ENCODE measurements at regions not wholly inside any gene's neighbourhood (a gene's known extent, or its start where the extent isn't known, plus 50 kb on each side); places are given as distances from the start of the nearest gene placed in this dataset.

GRCh38 chr4:96685691-96686090, 845.8 kb downstream of the PDHA2 start:
- DNase-seq (ENCODE audit: low spot score): no peak

GRCh38 chr4:96691521-96691920, 851.6 kb downstream of the PDHA2 start:
- DNase-seq (ENCODE audit: low spot score): no peak

GRCh38 chr4:96698831-96699230, 858.9 kb downstream of the PDHA2 start:
- no peak for DNase-seq (ENCODE audit: low spot score)

- no peak for DNase-seq (ENCODE audit: low spot score)
Observed at GRCh38 chr4:96703265-96703664, 863.4 kb downstream of the PDHA2 start.

DNA sequence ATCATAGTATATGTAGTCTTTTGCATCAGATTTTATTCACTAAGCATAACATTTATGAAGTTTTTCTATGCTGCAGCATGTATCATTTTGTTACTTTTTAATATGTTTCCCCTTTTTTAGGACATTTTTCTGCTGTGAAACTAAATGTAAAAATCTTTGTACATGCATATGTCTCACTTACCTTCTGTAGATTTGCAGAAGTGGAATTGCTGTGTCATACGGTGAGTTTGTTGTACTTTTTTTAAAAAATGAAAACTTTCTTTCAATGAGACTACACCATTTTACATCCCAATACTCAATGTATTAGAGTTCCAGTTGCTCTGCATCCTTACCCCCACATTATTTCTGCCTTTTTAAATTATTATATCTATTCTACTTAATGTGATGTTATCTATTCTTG, 868.9 kb downstream of the PDHA2 start:
- no peak for DNase-seq (ENCODE audit: low spot score)

- DNase-seq (ENCODE audit: low spot score): no peak
Observed at GRCh38 chr4:96713271-96713850, 873.5 kb downstream of the PDHA2 start.

- DNase-seq (ENCODE audit: low spot score): no peak
Observed at GRCh38 chr4:96729641-96730040, 889.7 kb downstream of the PDHA2 start.

DNA sequence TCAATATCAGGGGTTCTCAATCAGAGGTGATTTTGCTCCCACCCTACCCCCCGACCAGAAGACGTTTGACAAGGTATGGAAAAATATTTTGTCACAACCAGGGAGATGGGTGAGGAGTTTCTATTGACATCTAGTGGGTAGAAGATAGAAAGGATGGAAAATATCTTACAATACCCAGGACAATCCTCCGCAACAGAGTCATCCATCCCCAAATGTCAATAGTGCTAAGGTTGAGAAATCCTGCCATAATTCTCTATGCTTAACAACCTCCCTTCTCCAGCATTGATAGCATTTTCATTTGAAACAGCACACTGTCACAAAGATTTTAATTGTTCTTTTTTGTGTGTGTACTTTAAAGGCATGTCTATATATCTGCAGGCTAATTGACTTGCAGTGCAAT, 890.5 kb downstream of the PDHA2 start:
- no peak for DNase-seq (ENCODE audit: low spot score)

- no peak for DNase-seq (ENCODE audit: low spot score)
Observed at GRCh38 chr4:96736352-96736889, 896.5 kb downstream of the PDHA2 start.

DNA sequence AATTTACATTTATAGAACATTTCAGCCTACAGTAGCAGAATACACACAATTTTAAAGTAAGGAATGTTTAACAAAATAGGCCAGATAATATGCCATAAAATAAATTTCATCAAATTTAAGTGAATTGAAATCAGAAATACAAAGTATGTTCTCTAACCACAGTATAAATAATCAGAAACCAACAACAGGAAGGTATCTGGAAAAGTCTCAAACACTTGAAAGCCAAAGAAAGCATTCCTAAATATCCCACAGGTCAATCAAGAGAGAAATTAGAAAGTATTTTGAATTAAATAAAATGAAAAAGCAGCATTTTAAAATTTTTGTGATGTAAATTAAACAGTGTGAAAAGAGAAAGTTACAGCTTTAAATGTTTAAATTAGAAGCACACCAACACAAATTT, 899.2 kb downstream of the PDHA2 start:
- DNase-seq (ENCODE audit: low spot score): no peak

DNA sequence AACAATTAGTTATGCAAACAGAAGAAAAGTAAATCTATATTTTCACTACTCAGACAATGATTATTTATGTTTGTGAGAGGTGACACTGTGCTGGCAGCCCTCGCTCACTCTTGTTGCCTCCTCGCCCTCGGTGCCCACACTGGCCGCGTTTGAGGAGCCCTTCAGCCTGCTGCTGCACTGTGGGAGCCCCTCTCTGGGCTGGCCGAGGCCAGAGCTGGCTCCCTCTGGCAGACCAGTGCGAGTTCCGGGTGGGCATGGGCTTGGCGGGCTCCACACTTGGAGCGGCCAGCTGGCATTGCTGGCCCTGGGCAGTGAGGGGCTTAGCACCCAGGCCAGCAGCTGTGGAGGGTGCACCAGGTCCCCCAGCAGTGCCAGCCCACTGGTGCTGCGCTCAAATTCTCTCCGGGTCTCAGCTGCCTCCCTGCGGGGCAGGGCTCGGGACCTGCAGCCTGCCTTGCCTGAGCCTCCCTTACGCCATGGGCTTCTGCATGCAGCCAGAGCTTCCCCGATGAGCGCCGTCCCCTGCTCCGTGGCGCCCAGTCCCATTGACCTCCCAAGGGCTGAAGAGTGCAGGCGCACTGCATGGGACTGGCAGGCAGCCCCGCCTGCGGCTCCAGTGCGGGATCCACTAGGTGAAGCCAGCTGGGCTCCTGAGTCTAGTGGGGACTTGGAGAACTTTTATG, 902.6 kb downstream of the PDHA2 start:
- no peak for DNase-seq (ENCODE audit: low spot score)

- DNase-seq (ENCODE audit: low spot score): no peak
Observed at GRCh38 chr4:96744676-96745075, 904.8 kb downstream of the PDHA2 start.

DNA sequence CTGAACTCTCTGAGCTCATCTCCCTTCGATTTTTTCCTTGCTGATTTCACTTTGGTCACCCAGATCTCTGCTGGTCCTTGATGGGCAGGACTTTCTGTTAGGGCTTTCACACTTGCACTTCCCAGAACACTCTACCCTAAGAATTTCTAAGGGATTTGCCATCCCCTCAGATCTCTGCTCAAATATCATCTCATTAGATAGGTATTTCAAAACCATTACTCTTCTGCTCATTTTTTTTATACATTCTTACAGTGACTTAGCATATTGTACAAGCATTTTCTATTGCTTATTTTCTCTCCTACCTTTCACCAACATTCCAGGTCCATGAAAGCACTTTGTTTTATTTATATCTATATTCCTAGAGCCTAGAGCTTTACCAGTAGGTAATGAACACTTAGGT, 913.3 kb downstream of the PDHA2 start:
- DNase-seq (ENCODE audit: low spot score): no peak

GRCh38 chr4:96755569-96756484, 915.9 kb downstream of the PDHA2 start:
- no peak for DNase-seq (ENCODE audit: low spot score)

DNA sequence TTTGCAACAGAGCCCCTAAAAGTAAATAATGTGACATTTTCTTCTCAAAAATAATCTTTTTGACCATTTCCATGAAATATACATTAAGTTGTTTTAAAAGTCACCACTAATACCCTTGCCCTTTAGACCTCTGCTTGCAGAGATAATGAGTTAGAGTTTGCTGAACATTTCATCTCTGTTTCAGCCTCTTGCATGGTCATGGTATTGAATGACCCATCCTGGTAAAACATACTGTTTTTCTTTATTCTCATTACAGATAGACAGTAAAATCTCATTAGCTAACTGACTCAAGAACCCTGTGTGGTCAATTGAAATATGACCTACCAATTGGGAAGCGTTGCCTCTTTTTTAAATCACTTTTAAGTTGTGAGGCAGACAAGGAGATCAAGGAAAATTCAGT, 916.7 kb downstream of the PDHA2 start:
- DNase-seq (ENCODE audit: low spot score): no peak

GRCh38 chr4:96763546-96763945, 923.7 kb downstream of the PDHA2 start:
- no peak for DNase-seq (ENCODE audit: low spot score)

DNA sequence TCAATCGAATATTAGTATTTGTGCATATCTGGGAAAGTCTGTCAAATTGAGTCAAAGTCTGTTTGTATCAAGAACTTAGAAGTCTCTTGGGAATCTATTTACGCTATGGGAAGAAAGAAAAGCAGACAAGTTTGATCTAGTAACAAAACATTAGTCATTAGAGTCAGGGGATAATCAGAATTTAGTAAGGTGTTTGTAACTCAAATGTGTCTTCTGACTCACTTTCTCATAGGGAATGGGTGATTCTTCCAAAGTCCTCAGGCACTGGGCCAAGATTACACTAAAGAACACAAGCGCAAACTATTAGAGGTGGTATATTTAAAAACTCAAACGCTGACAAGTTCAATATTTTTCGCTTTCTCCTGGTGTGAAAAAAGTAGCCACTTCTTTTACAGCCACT, 926.5 kb downstream of the PDHA2 start:
- no peak for DNase-seq (ENCODE audit: low spot score)

DNA sequence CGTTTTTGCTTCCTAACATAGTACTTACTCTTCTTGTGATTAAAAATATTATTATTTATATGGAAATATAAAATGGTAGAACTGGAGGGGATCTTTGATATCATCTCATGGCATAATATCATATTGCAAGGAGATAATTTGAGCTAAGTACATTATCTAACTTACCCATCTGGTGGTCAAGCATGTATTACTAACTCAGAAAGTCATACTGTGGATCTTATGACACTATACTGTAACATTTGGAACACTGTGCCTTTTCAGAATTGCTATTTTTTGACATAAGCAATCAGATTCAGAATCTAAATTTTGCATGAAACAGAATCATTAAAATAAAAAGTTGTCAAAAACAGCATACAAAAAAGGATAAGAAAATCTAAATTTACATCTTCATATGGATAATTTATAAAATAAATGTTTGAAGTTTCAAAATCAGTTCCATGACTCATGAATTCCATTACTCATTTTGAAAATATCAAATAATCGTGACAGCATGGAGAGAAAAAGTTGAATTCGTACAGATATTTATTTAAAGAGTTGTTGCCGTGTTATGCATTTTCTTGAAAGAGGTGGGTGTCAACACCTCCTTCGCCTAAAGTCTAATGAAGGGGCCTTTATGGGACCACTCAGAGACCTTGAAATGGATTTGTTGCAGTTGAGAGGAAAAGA, 928.1 kb downstream of the PDHA2 start:
- no peak for DNase-seq (ENCODE audit: low spot score)

- DNase-seq (ENCODE audit: low spot score): no peak
Observed at GRCh38 chr4:96775501-96775900, 935.6 kb downstream of the PDHA2 start.

DNA sequence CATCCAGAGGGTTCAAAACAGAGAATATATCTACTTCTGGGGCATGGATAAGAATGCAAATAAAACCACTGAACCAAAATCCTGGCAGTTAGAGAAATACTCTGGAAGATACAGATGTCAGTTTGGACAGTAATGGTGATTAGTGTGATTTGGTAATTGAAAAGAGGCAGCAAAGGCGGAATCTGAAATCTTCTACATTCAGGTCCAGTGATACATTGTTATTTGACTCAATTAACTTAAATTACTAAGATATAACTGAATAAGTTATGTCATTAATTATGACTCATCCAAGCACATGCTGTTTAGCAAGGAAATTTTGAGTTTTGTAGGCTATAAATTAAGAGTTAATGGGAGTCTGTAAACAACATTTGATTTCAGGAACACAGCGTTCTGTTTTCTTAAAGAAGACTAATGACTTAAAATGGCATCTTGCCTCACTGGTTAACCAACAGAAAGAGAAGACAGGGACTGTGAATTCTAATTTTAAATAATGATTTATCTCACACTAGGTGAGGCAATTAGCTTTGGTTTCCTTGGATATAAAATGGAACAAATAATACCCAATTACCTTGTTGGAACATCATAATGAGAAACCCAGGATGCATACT, 937.1 kb downstream of the PDHA2 start:
- no peak for DNase-seq (ENCODE audit: low spot score)

DNA sequence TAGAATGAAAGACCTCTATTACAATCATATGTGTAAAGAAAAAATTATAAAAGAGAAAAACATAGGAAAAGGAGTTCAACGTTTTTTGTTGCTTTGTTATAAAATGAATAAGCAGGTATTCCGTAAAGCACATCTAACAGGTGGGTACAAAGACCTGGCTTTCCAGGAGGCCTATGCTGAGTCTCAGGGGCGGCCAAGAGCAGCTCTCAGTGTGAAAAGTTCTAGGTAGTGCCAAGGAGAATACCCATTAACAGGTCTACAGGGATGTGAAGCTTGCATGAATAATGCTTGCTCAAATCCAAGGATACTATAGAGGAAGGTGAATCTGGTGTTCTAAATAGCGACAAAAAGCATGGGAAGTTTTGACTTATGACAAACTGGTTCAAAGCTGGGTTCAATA, 944.4 kb downstream of the PDHA2 start:
- DNase-seq (ENCODE audit: low spot score): no peak

- no peak for DNase-seq (ENCODE audit: low spot score)
Observed at GRCh38 chr4:96786306-96786705, 946.4 kb downstream of the PDHA2 start.
